Stimulated activated naive B cell treated with anti-CD40 and anti-IgM and Interleukin-4, amounts not matched to agents 10 μg/mL and 1 μg/mL and 100 μg/mL, for 72 hours (primary cell): ENCODE measurements at regions not wholly inside any gene's neighbourhood (a gene's known extent, or its start where the extent isn't known, plus 50 kb on each side); places are given as distances from the start of the nearest gene placed in this dataset.
"Not testable (repeated sequence)": the region's sequence is repeated elsewhere in the genome, so short reads cannot be mapped to it uniquely, and the experiment has no call there.

Source experiments
- ATAC-seq, 2 donors: fragments of 150-1000 bp; cut with Tn5 transposase; replicated peaks; 2 replicates each; pipeline ENCODE4 v1.10.0; 2021; ENCODE audit warnings: moderate library complexity in 1 of 2
- DNase-seq: peaks from one replicate; pipeline ENCODE4 v3.0.0; 2021
- H3K27ac Mint-ChIP-seq: one replicate; pipeline ENCODE4 v1.8.0; 2022; ENCODE audit warnings: mild to moderate bottlenecking, mixed read lengths
- H3K27me3 Mint-ChIP-seq, 2 donors: one replicate each; pipeline ENCODE4 v1.8.0; 2022; ENCODE audit warnings: mixed read lengths in 2 of 2
- H3K36me3 Mint-ChIP-seq, 2 donors: one replicate each; pipeline ENCODE4 v1.8.0; 2022; ENCODE audit warnings: mixed read lengths in 2 of 2, mild to moderate bottlenecking in 1 of 2
- H3K4me1 Mint-ChIP-seq, 2 donors: one replicate each; pipeline ENCODE4 v1.8.0; 2022; ENCODE audit warnings: mixed read lengths in 2 of 2, mild to moderate bottlenecking in 1 of 2
- H3K4me3 Mint-ChIP-seq, 2 donors: one replicate each; pipeline ENCODE4 v1.8.0; 2022; ENCODE audit warnings: mild to moderate bottlenecking in 2 of 2, mixed read lengths in 2 of 2, moderate library complexity in 1 of 2
- H3K9me3 Mint-ChIP-seq, 2 donors: one replicate each; pipeline ENCODE4 v1.8.0; 2022; ENCODE audit warnings: mixed read lengths in 2 of 2, mild to moderate bottlenecking in 1 of 2

GRCh38 chr17:20737636-20738035 is 158.1 kb downstream of the CDRT15L2 start:
- not testable (repeated sequence) for ATAC-seq, H3K4me3 Mint-ChIP-seq, H3K9me3 Mint-ChIP-seq, DNase-seq, H3K36me3 Mint-ChIP-seq, H3K4me1 Mint-ChIP-seq, H3K27me3 Mint-ChIP-seq, H3K27ac Mint-ChIP-seq

GRCh38 chr17:20771104-20771503 is 191.6 kb downstream of the CDRT15L2 start:
- peaks cover 1 to 7% of the 10 kb centered on the region in 2 donors for H3K4me1 Mint-ChIP-seq
- peaks cover 0 to 4% of the 10 kb centered on the region in 2 donors for H3K27me3 Mint-ChIP-seq
- ATAC-seq (no peak), DNase-seq (no peak)
- no peak overlapping the region for H3K27ac Mint-ChIP-seq
- H3K9me3 Mint-ChIP-seq, result no peaks in the 10 kb centered on the region
- H3K36me3 Mint-ChIP-seq, result no peaks in the 10 kb centered on the region
- H3K4me3 Mint-ChIP-seq, result no peak overlapping the region

- H3K27ac Mint-ChIP-seq, result no peak overlapping the region
- H3K9me3 Mint-ChIP-seq, result peaks cover 4% of the 10 kb centered on the region in 2 donors
- H3K4me3 Mint-ChIP-seq, result no peak overlapping the region
- no peaks in the 10 kb centered on the region for H3K27me3 Mint-ChIP-seq
- no peak for ATAC-seq
- peaks cover 0 to 8% of the 10 kb centered on the region in 2 donors for H3K4me1 Mint-ChIP-seq
- H3K36me3 Mint-ChIP-seq, result peaks cover 0 to 4% of the 10 kb centered on the region in 2 donors
- no peak for DNase-seq
These were observed 195.1 kb downstream of the CDRT15L2 start for GRCh38 chr17:20774472-20775135.

DNA sequence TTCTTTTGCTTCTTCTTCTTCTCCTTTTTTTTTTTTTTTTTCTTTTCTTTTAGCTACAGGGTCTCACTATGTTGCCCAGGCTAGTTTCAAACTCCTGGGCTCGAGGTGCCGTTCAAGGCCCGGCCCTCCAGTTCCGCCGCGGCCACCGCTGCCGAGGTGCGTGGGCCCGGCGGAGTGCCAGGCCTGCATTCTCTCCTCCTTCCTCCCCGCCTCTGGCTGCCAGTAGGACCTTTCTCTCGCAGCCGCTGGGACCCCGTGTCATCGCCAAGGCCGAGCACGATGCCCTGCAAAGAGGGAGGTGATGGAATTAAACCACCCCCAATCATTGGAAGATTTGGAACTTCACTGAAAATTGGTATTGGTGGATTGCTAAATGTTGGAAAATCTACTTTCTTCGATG is 195.8 kb downstream of the CDRT15L2 start:
- H3K36me3 Mint-ChIP-seq, result peaks cover 0 to 4% of the 10 kb centered on the region in 2 donors
- no peak overlapping the region for H3K4me3 Mint-ChIP-seq
- ATAC-seq (no peak), DNase-seq (no peak)
- H3K27me3 Mint-ChIP-seq, result no peaks in the 10 kb centered on the region
- H3K27ac Mint-ChIP-seq, result no peak overlapping the region
- peaks cover 0 to 8% of the 10 kb centered on the region in 2 donors for H3K4me1 Mint-ChIP-seq
- H3K9me3 Mint-ChIP-seq, result peaks cover 4% of the 10 kb centered on the region in 2 donors

DNA sequence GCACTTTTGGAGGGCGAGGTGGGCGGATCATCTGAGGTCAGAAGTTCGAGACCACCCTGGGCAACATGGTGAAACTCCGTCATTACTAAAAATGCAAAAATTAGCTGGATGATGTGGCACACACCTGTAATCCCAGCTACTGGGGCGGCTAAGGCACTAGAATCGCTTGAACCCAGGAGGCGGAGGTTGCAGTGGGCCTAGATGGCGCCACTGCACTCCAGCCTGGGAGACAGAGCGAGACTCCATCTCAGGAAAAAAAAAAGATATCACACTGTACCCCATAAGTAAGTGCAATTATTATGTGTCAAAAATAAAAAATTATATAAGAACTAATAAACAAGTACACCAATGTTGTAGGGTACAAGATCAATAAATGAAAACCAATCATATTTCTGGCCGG is 200.0 kb downstream of the CDRT15L2 start:
- H3K4me1 Mint-ChIP-seq, result peaks cover 0 to 12% of the 10 kb centered on the region in 2 donors
- H3K4me3 Mint-ChIP-seq, result no peak overlapping the region
- H3K9me3 Mint-ChIP-seq, result peaks cover 4% of the 10 kb centered on the region in 2 donors
- H3K36me3 Mint-ChIP-seq, result peaks cover 0 to 4% of the 10 kb centered on the region in 2 donors
- peaks cover 8 to 12% of the 10 kb centered on the region in 2 donors for H3K27me3 Mint-ChIP-seq
- ATAC-seq (no peak), DNase-seq (no peak)
- no peak overlapping the region for H3K27ac Mint-ChIP-seq

GRCh38 chr17:20781260-20781659 is 201.7 kb downstream of the CDRT15L2 start:
- Mint-ChIP-seq H3K27ac (no peak overlapping the region), H3K4me3 (no peak overlapping the region), H3K4me1 (peaks cover 0 to 13% of the 10 kb centered on the region in 2 donors), H3K27me3 (peaks cover 13 to 20% of the 10 kb centered on the region in 2 donors), H3K9me3 (peaks cover 4% of the 10 kb centered on the region in 2 donors), H3K36me3 (peaks cover 0 to 4% of the 10 kb centered on the region in 2 donors)
- DNase-seq (no peak), ATAC-seq (no peak)

- not testable (repeated sequence) for H3K36me3 Mint-ChIP-seq, H3K9me3 Mint-ChIP-seq, H3K27ac Mint-ChIP-seq, ATAC-seq, H3K4me3 Mint-ChIP-seq, DNase-seq
- Mint-ChIP-seq H3K4me1 (peaks cover 0 to 13% of the 10 kb centered on the region in 2 donors), H3K27me3 (peaks cover 18 to 20% of the 10 kb centered on the region in 2 donors)
These were observed 202.3 kb downstream of the CDRT15L2 start for GRCh38 chr17:20781869-20782268.

GRCh38 chr17:20783091-20783490 is 203.6 kb downstream of the CDRT15L2 start:
- Mint-ChIP-seq H3K4me1 (peaks cover 0 to 13% of the 10 kb centered on the region in 2 donors), H3K9me3 (peaks cover 4% of the 10 kb centered on the region in 2 donors), H3K36me3 (peaks cover 0 to 4% of the 10 kb centered on the region in 2 donors), H3K4me3 (no peak overlapping the region), H3K27me3 (peaks cover 20 to 24% of the 10 kb centered on the region in 2 donors), H3K27ac (no peak overlapping the region)
- ATAC-seq (no peak), DNase-seq (no peak)

GRCh38 chr17:20784100-20784665 is 204.7 kb downstream of the CDRT15L2 start:
- Mint-ChIP-seq H3K4me1 (peaks cover 0 to 5% of the 10 kb centered on the region in 2 donors), H3K27ac (no peak overlapping the region), H3K36me3 (no peaks in the 10 kb centered on the region), H3K27me3 (peaks cover 20 to 24% of the 10 kb centered on the region in 2 donors), H3K4me3 (peak overlapping the region; percentile 32 to 50), H3K9me3 (no peaks in the 10 kb centered on the region)
- ATAC-seq (peak; percentile 53 to 65), DNase-seq (no peak)

GRCh38 chr17:20787281-20787680 is 207.8 kb downstream of the CDRT15L2 start:
- ATAC-seq (no peak), DNase-seq (no peak)
- H3K27me3 Mint-ChIP-seq, result peaks cover 20 to 24% of the 10 kb centered on the region in 2 donors
- H3K4me3 Mint-ChIP-seq, result no peak overlapping the region
- no peaks in the 10 kb centered on the region for H3K9me3 Mint-ChIP-seq
- H3K27ac Mint-ChIP-seq, result no peak overlapping the region
- H3K4me1 Mint-ChIP-seq, result peaks cover 0 to 5% of the 10 kb centered on the region in 2 donors
- no peaks in the 10 kb centered on the region for H3K36me3 Mint-ChIP-seq

- ATAC-seq, result no peak
- peaks cover 0 to 8% of the 10 kb centered on the region in 2 donors for H3K27me3 Mint-ChIP-seq
- H3K27ac Mint-ChIP-seq, result no peak overlapping the region
These were observed 212.1 kb downstream of the CDRT15L2 start for GRCh38 chr17:20791626-20792025.

GRCh38 chr17:20794532-20794931 is 215.0 kb downstream of the CDRT15L2 start:
- ATAC-seq, H3K36me3 Mint-ChIP-seq, H3K27me3 Mint-ChIP-seq, H3K9me3 Mint-ChIP-seq, H3K27ac Mint-ChIP-seq, DNase-seq, H3K4me3 Mint-ChIP-seq, H3K4me1 Mint-ChIP-seq: not testable (repeated sequence)

More at GRCh38 chr17:20791626-20792025, 212.1 kb downstream of the CDRT15L2 start:
- no peaks in the 10 kb centered on the region for H3K36me3 Mint-ChIP-seq
- no peaks in the 10 kb centered on the region for H3K9me3 Mint-ChIP-seq
- no peak overlapping the region for H3K4me3 Mint-ChIP-seq
- no peaks in the 10 kb centered on the region for H3K4me1 Mint-ChIP-seq
- DNase-seq, result no peak

DNA sequence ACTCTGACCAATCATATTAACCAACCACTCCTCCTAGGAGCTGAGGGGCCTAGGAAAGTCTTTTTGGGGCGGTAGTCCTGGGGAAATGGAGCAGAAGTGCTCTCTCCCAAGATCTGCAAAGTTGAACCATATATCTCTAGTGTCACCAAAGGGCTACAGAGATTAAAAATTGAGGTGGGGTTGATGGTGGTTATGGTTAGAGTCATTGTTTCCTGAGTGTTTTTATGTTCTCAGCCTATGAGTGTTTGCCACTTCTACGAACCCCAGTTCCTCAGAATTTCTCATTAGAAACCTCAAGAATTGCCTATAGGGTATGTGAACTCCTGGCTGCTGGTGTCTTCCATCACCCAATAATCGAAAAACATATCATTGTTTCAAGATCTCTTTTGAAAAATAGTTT is 217.8 kb downstream of the CDRT15L2 start:
- Mint-ChIP-seq H3K36me3 (no peaks in the 10 kb centered on the region), H3K4me3 (no peak overlapping the region), H3K27ac (no peak overlapping the region), H3K4me1 (no peaks in the 10 kb centered on the region), H3K9me3 (no peaks in the 10 kb centered on the region), H3K27me3 (peaks cover 0 to 7% of the 10 kb centered on the region in 2 donors)
- DNase-seq (no peak), ATAC-seq (no peak)

- no peaks in the 10 kb centered on the region for H3K9me3 Mint-ChIP-seq
- H3K4me3 Mint-ChIP-seq, result no peak overlapping the region
- ATAC-seq, result no peak
- peaks cover 0 to 7% of the 10 kb centered on the region in 2 donors for H3K27me3 Mint-ChIP-seq
- DNase-seq, result no peak
- no peak overlapping the region for H3K27ac Mint-ChIP-seq
- H3K36me3 Mint-ChIP-seq, result no peaks in the 10 kb centered on the region
- H3K4me1 Mint-ChIP-seq, result peaks cover 0 to 5% of the 10 kb centered on the region in 2 donors
These were observed 220.6 kb downstream of the CDRT15L2 start for GRCh38 chr17:20800146-20800545.

DNA sequence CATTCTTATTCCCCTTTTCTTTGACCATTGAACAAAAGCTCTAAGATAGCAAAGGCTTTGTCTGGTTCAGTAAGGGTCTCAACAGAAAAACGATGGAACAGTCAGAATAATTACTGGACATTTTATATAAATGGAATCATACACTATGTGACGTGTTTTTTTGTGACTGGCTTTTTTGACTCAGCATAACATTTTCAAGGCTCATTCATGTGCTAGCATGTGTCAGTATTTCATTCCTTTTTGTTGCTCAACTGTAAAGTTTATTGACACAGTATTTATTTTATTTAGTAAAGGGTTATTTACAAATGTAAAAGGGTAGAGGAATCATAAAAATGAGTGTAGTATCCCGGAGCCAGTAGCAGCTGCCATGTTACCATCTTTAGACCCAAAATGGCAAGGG is 226.2 kb downstream of the CDRT15L2 start:
- Mint-ChIP-seq H3K4me3 (no peak overlapping the region), H3K27ac (no peak overlapping the region), H3K36me3 (no peaks in the 10 kb centered on the region), H3K4me1 (peaks cover 0 to 5% of the 10 kb centered on the region in 2 donors), H3K27me3 (no peaks in the 10 kb centered on the region), H3K9me3 (peaks cover 0 to 4% of the 10 kb centered on the region in 2 donors)
- DNase-seq (no peak), ATAC-seq (no peak)
